ENCODE measurements at regions not wholly inside any gene's neighbourhood (a gene's known extent, or its start where the extent isn't known, plus 50 kb on each side); places are given as distances from the start of the nearest gene placed in this dataset.

GRCh38 chr15:91780387-91780786, 73.1 kb upstream of the SLCO3A1 start:
- no peak for TF ChIP-seq CTCF (IDR thresholded peaks at IDR 0.05; ENCODE audit: low read depth, low read length)
- no peak for DNase-seq (ENCODE audit: low read depth in 2 of 2)
- no peak overlapping the region for H3K4me3 ChIP-seq (replicated peaks in 1 of 2; ENCODE audit: low read depth in 2 of 2, low read length in 2 of 2)

- DNase-seq (ENCODE audit: low read depth in 2 of 2): no peak
- no peak for TF ChIP-seq CTCF (IDR thresholded peaks at IDR 0.05; ENCODE audit: low read depth, low read length)
These were observed 71.3 kb upstream of the SLCO3A1 start for GRCh38 chr15:91782221-91782620.

GRCh38 chr15:91783008-91783407, 70.5 kb upstream of the SLCO3A1 start:
- DNase-seq (ENCODE audit: low read depth in 2 of 2): no peak
- no peak for TF ChIP-seq CTCF (IDR thresholded peaks at IDR 0.05; ENCODE audit: low read depth, low read length)
- no peak overlapping the region for H3K4me3 ChIP-seq (replicated peaks in 1 of 2; ENCODE audit: low read depth in 2 of 2, low read length in 2 of 2)

More at GRCh38 chr15:91782221-91782620, 71.3 kb upstream of the SLCO3A1 start:
- H3K4me3 ChIP-seq (replicated peaks in 1 of 2; ENCODE audit: low read depth in 2 of 2, low read length in 2 of 2): no peak overlapping the region

- no peak for TF ChIP-seq CTCF (IDR thresholded peaks at IDR 0.05; ENCODE audit: low read depth, low read length)
- H3K4me3 ChIP-seq (replicated peaks in 1 of 2; ENCODE audit: low read depth in 2 of 2, low read length in 2 of 2): no peak overlapping the region
- DNase-seq (ENCODE audit: low read depth in 2 of 2): no peak
These were observed 70.1 kb upstream of the SLCO3A1 start for GRCh38 chr15:91783451-91783850.

GRCh38 chr15:91784973-91785709, 68.4 kb upstream of the SLCO3A1 start:
- DNase-seq (ENCODE audit: low read depth in 2 of 2): no peak
- no peak for TF ChIP-seq CTCF (IDR thresholded peaks at IDR 0.05; ENCODE audit: low read depth, low read length)
- no peak overlapping the region for H3K4me3 ChIP-seq (replicated peaks in 1 of 2; ENCODE audit: low read depth in 2 of 2, low read length in 2 of 2)

GRCh38 chr15:91787198-91787597, 66.3 kb upstream of the SLCO3A1 start:
- H3K4me3 ChIP-seq (replicated peaks in 1 of 2; ENCODE audit: low read depth in 2 of 2, low read length in 2 of 2): no peak overlapping the region
- no peak for DNase-seq (ENCODE audit: low read depth in 2 of 2)
- TF ChIP-seq CTCF (IDR thresholded peaks at IDR 0.05; ENCODE audit: low read depth, low read length): no peak

GRCh38 chr15:91789136-91789535, 64.4 kb upstream of the SLCO3A1 start:
- DNase-seq (ENCODE audit: low read depth in 2 of 2): no peak
- H3K4me3 ChIP-seq (replicated peaks in 1 of 2; ENCODE audit: low read depth in 2 of 2, low read length in 2 of 2): no peak overlapping the region
- TF ChIP-seq CTCF (IDR thresholded peaks at IDR 0.05; ENCODE audit: low read depth, low read length): no peak
